ENCODE measurements at regions not wholly inside any gene's neighbourhood (a gene's known extent, or its start where the extent isn't known, plus 50 kb on each side); places are given as distances from the start of the nearest gene placed in this dataset.

- ATAC-seq (ENCODE audit: low FRiP score) (no peak), DNase-seq (ENCODE audit: low spot score) (no peak)
- no peak for TF ChIP-seq CTCF (IDR thresholded peaks at IDR 0.05)
These were observed 1008.3 kb downstream of the EFNB2 start for GRCh38 chr13:105527127-105527526.

GRCh38 chr13:105519771-105520170 lies 1015.7 kb downstream of the EFNB2 start:
- TF ChIP-seq CTCF (IDR thresholded peaks at IDR 0.05) = no peak
- ATAC-seq (ENCODE audit: low FRiP score) (no peak), DNase-seq (ENCODE audit: low spot score) (no peak)

- TF ChIP-seq CTCF (IDR thresholded peaks at IDR 0.05) = no peak
- DNase-seq (ENCODE audit: low spot score) (no peak), ATAC-seq (ENCODE audit: low FRiP score) (no peak)
These were observed 1017.4 kb downstream of the EFNB2 start for GRCh38 chr13:105518086-105518485.

- DNase-seq (ENCODE audit: low spot score) (no peak), ATAC-seq (ENCODE audit: low FRiP score) (no peak)
These were observed 1021.1 kb downstream of the EFNB2 start for GRCh38 chr13:105514401-105514800.

GRCh38 chr13:105513448-105513847 lies 1022.0 kb downstream of the EFNB2 start:
- DNase-seq (ENCODE audit: low spot score) (no peak), ATAC-seq (ENCODE audit: low FRiP score) (no peak)
- no peak for TF ChIP-seq CTCF (IDR thresholded peaks at IDR 0.05)

More at GRCh38 chr13:105514401-105514800, 1021.1 kb downstream of the EFNB2 start:
- TF ChIP-seq CTCF (IDR thresholded peaks at IDR 0.05) = no peak

GRCh38 chr13:105509981-105510762 lies 1025.3 kb downstream of the EFNB2 start:
- no peak for ATAC-seq (ENCODE audit: low FRiP score)
- no peak for TF ChIP-seq CTCF (IDR thresholded peaks at IDR 0.05)
- DNase-seq (ENCODE audit: low spot score) = no peak

- ATAC-seq (ENCODE audit: low FRiP score) (no peak), DNase-seq (ENCODE audit: low spot score) (no peak)
- TF ChIP-seq CTCF (IDR thresholded peaks at IDR 0.05) = no peak
These were observed 1029.0 kb downstream of the EFNB2 start for GRCh38 chr13:105506463-105506862.

Data from omental fat pad (tissue), 3 donors.